ENCODE measurements at regions not wholly inside any gene's neighbourhood (a gene's known extent, or its start where the extent isn't known, plus 50 kb on each side); places are given as distances from the start of the nearest gene placed in this dataset.
"Not testable (repeated sequence)": the region's sequence is repeated elsewhere in the genome, so short reads cannot be mapped to it uniquely, and the experiment has no call there.

DNA sequence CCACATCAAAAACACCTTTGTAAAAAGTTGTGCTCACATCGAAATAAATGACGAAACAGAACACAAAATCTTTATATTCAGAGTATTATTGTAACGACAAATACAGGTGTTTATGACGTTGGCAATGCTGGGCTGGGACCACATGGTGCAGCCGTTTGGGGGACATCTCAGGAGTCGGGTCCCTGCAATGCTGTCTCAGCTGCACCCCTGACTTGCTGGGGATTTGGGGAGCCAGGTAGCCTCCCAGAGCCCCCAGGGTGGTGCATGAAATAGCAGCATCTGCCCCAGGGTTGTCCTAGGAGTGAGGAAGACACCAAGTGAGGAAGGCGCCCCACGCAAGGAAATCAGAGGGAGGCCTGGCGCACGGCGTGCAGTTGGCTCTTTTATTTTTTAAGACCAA, 1526.8 kb downstream of the BRD1 start:
- H3K4me1 ChIP-seq (ENCODE audit: control insufficient read depth in 1 of 2, insufficient read depth in 2 of 2, low read length in 2 of 2), result no peaks in the 10 kb centered on the region

DNA sequence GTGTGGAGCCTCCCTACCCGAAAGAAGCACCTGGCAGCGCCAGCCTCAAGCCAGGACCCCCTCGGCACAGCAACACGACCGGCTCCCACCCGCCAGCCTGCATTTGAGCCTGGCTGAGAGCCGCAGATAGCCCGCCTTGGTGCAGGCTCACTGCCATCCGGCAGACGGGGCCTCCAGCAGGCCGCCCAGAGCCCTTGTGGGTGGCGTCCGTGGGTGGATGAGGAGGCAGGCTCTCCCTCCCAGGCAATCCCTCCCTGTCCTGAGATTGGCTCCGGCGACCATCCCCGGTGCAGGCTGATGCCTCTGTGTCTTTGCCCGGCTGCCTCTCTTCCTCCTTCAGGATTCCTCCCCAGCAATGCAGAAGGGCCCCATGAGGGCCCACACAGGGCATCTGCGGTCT, 1527.9 kb downstream of the BRD1 start:
- Histone ChIP-seq H3K9ac (ENCODE audit: low read depth in 1 of 2, low read length in 2 of 2) (no peak overlapping the region), H3K36me3 (ENCODE audit: control insufficient read depth in 1 of 2, insufficient read depth in 2 of 2, low read length in 2 of 2) (no peaks in the 10 kb centered on the region), H3K9me3 (ENCODE audit: control insufficient read depth in 1 of 2, low read length in 2 of 2) (no peaks in the 10 kb centered on the region), H3K4me3 (ENCODE audit: low read depth in 1 of 2, low read length in 2 of 2) (no peak overlapping the region), H3K27me3 (ENCODE audit: control insufficient read depth in 1 of 2, insufficient read depth in 2 of 2, low read length in 2 of 2) (no peaks in the 10 kb centered on the region), H3K27ac (ENCODE audit: low read depth, low read length) (no peak overlapping the region), H3K4me1 (ENCODE audit: control insufficient read depth in 1 of 2, insufficient read depth in 2 of 2, low read length in 2 of 2) (no peaks in the 10 kb centered on the region)

More for the DNA sequence above, 1526.8 kb downstream of the BRD1 start:
- H3K27me3 ChIP-seq (ENCODE audit: control insufficient read depth in 1 of 2, insufficient read depth in 2 of 2, low read length in 2 of 2), result no peaks in the 10 kb centered on the region
- H3K36me3 ChIP-seq (ENCODE audit: control insufficient read depth in 1 of 2, insufficient read depth in 2 of 2, low read length in 2 of 2), result no peaks in the 10 kb centered on the region
- no peak overlapping the region for H3K9ac ChIP-seq (ENCODE audit: low read depth in 1 of 2, low read length in 2 of 2)
- no peak overlapping the region for H3K4me3 ChIP-seq (ENCODE audit: low read depth in 1 of 2, low read length in 2 of 2)
- no peaks in the 10 kb centered on the region for H3K9me3 ChIP-seq (ENCODE audit: control insufficient read depth in 1 of 2, low read length in 2 of 2)
- H3K27ac ChIP-seq (ENCODE audit: low read depth, low read length), result no peak overlapping the region

DNA sequence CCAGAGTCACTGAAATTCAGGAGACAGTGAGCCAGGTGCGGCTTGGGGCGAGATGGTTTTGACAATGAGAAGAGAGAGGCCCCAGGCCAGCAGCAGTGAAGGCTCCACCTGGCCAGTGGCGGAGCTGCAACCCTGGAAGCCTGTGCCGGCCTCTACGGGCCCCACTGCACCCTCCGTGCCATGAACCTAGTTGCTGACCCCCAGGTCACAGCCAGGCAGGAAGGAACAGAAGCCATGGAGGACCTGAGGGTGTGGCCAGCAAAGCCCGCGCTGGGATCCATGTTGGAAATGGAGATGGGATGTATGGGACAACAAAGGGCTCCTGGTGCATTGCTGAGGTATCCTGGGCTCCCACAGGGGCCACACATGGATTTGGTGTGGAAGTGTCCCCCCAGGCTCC, 1528.5 kb downstream of the BRD1 start:
- Histone ChIP-seq H3K27ac (ENCODE audit: low read depth, low read length) (no peak overlapping the region), H3K36me3 (ENCODE audit: control insufficient read depth in 1 of 2, insufficient read depth in 2 of 2, low read length in 2 of 2) (no peaks in the 10 kb centered on the region), H3K9me3 (ENCODE audit: control insufficient read depth in 1 of 2, low read length in 2 of 2) (no peaks in the 10 kb centered on the region), H3K9ac (ENCODE audit: low read depth in 1 of 2, low read length in 2 of 2) (no peak overlapping the region), H3K27me3 (ENCODE audit: control insufficient read depth in 1 of 2, insufficient read depth in 2 of 2, low read length in 2 of 2) (no peaks in the 10 kb centered on the region), H3K4me1 (ENCODE audit: control insufficient read depth in 1 of 2, insufficient read depth in 2 of 2, low read length in 2 of 2) (no peaks in the 10 kb centered on the region), H3K4me3 (ENCODE audit: low read depth in 1 of 2, low read length in 2 of 2) (no peak overlapping the region)

DNA sequence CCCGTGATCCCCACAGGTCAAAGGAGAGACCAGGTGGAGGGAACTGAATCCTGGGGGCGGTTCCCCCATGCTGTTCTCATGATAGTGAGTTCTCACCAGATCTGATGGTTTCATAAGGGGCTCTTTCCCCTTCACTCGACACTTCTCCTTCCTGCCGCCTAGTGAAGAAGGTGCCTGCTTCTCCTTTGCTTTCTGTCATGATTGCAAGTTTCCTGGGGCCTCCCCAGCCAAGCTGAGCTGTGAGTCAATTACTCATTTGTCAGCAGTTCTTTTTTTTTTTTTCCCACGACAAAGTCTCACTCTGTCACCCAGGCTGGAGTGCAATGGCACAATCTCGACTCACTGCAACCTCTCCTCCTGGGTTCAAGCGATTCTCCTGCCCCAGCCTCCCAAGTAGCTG, 1530.4 kb downstream of the BRD1 start:
- no peak overlapping the region for H3K4me3 ChIP-seq (ENCODE audit: low read depth in 1 of 2, low read length in 2 of 2)
- no peak overlapping the region for H3K9ac ChIP-seq (ENCODE audit: low read depth in 1 of 2, low read length in 2 of 2)
- H3K27me3 ChIP-seq (ENCODE audit: control insufficient read depth in 1 of 2, insufficient read depth in 2 of 2, low read length in 2 of 2), result no peaks in the 10 kb centered on the region
- H3K4me1 ChIP-seq (ENCODE audit: control insufficient read depth in 1 of 2, insufficient read depth in 2 of 2, low read length in 2 of 2), result no peaks in the 10 kb centered on the region
- no peaks in the 10 kb centered on the region for H3K36me3 ChIP-seq (ENCODE audit: control insufficient read depth in 1 of 2, insufficient read depth in 2 of 2, low read length in 2 of 2)
- H3K27ac ChIP-seq (ENCODE audit: low read depth, low read length), result no peak overlapping the region
- H3K9me3 ChIP-seq (ENCODE audit: control insufficient read depth in 1 of 2, low read length in 2 of 2), result no peaks in the 10 kb centered on the region

DNA sequence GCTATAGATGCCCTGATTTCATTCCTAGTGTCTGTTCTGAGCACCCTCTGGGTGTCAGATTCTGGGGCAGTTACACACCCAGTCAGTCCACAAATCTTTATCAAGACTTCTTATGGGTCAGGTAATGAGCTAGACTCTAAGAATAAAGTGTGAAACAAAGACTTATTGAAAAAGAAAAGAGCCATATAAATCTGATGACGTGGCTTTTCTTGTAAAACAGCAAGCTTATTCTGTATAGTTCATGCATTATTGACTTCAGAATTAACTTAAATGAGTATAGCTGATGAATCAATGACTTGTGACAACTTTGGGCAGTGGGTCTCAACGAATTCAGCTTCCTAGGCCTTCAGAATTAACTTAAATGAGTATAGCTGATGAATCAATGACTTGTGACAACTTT, 1527.5 kb downstream of the TBC1D22A start:
- not testable (repeated sequence) for H3K36me3 ChIP-seq (ENCODE audit: control insufficient read depth in 1 of 2, insufficient read depth in 2 of 2, low read length in 2 of 2); H3K27ac ChIP-seq (ENCODE audit: low read depth, low read length); H3K27me3 ChIP-seq (ENCODE audit: control insufficient read depth in 1 of 2, insufficient read depth in 2 of 2, low read length in 2 of 2); H3K4me3 ChIP-seq (ENCODE audit: low read depth in 1 of 2, low read length in 2 of 2); H3K4me1 ChIP-seq (ENCODE audit: control insufficient read depth in 1 of 2, insufficient read depth in 2 of 2, low read length in 2 of 2); H3K9me3 ChIP-seq (ENCODE audit: control insufficient read depth in 1 of 2, low read length in 2 of 2); H3K9ac ChIP-seq (ENCODE audit: low read depth in 1 of 2, low read length in 2 of 2)

DNA sequence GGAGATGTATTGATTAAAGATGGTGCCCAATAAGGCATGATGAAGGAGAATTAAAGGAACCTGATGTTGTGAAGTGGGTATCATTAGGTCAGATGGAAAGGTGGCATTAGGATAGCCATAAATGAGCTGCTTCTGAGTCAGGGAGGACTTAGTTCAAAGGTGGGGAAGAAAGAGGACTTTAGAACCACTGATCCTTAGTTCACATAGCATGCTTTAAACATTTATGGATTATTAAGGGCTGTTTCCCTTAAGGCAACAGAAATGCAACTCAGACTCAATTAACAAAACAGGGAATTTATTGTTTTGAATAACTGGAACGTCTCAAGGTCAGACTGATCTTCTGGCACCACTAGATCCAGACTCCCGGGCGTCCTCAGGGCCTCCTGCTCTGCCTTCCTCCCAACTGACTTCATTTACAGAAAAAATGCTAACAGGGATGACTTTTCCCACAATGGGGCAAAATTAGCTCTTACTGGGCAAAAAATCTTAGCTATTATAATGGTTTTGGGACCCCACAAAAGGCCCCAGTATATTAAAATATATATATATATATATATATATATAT, 1526.0 kb downstream of the TBC1D22A start:
- H3K4me3 ChIP-seq (ENCODE audit: low read depth in 1 of 2, low read length in 2 of 2), result no peak overlapping the region
- no peak overlapping the region for H3K9ac ChIP-seq (ENCODE audit: low read depth in 1 of 2, low read length in 2 of 2)
- H3K9me3 ChIP-seq (ENCODE audit: control insufficient read depth in 1 of 2, low read length in 2 of 2), result no peaks in the 10 kb centered on the region

DNA sequence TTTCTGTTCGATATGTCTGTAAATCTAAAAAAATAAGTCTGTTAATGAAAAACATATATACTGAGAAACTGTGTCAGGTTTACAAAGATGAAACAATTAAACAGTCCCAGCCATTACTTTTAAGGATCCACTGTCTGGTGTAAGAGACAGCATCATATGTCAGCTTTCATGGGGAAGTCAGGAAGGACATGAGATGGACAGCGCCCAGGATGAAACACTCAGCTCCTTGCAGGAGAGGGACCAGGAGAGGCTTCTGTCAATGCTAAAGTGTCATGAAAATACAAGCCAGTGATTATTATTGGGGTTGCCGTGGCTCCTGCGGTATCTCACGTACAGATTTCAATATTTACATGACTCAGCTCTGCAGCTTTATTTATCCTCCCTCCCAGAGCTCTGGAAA, 1524.6 kb downstream of the TBC1D22A start:
- Histone ChIP-seq H3K9ac (ENCODE audit: low read depth in 1 of 2, low read length in 2 of 2) (no peak overlapping the region), H3K4me1 (ENCODE audit: control insufficient read depth in 1 of 2, insufficient read depth in 2 of 2, low read length in 2 of 2) (no peaks in the 10 kb centered on the region), H3K9me3 (ENCODE audit: control insufficient read depth in 1 of 2, low read length in 2 of 2) (no peaks in the 10 kb centered on the region), H3K4me3 (ENCODE audit: low read depth in 1 of 2, low read length in 2 of 2) (no peak overlapping the region), H3K27ac (ENCODE audit: low read depth, low read length) (no peak overlapping the region), H3K36me3 (ENCODE audit: control insufficient read depth in 1 of 2, insufficient read depth in 2 of 2, low read length in 2 of 2) (no peaks in the 10 kb centered on the region), H3K27me3 (ENCODE audit: control insufficient read depth in 1 of 2, insufficient read depth in 2 of 2, low read length in 2 of 2) (no peaks in the 10 kb centered on the region)

More for the DNA sequence above, 1526.0 kb downstream of the TBC1D22A start:
- Histone ChIP-seq H3K27ac (ENCODE audit: low read depth, low read length) (no peak overlapping the region), H3K27me3 (ENCODE audit: control insufficient read depth in 1 of 2, insufficient read depth in 2 of 2, low read length in 2 of 2) (no peaks in the 10 kb centered on the region), H3K4me1 (ENCODE audit: control insufficient read depth in 1 of 2, insufficient read depth in 2 of 2, low read length in 2 of 2) (no peaks in the 10 kb centered on the region), H3K36me3 (ENCODE audit: control insufficient read depth in 1 of 2, insufficient read depth in 2 of 2, low read length in 2 of 2) (no peaks in the 10 kb centered on the region)

DNA sequence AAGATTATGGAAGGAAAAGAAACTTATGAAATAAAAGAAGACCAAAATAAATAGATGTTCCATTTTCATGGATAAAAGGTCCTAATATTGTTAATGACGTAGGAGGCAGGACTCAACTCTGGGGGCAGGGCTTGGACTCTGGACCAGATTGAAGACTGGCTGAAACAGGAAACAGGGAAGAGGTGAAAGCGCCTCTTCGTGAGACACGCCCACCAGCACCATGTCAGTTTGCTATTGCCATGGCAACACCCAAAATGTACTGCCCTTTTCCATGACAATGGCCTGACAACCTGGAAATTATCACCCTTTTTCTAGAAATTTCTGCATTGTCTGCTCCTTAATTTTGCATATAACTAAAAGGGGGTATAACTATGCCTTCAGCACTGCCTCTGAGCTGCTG, 1522.2 kb downstream of the TBC1D22A start:
- no peaks in the 10 kb centered on the region for H3K27me3 ChIP-seq (ENCODE audit: control insufficient read depth in 1 of 2, insufficient read depth in 2 of 2, low read length in 2 of 2)
- no peaks in the 10 kb centered on the region for H3K4me1 ChIP-seq (ENCODE audit: control insufficient read depth in 1 of 2, insufficient read depth in 2 of 2, low read length in 2 of 2)
- no peak overlapping the region for H3K4me3 ChIP-seq (ENCODE audit: low read depth in 1 of 2, low read length in 2 of 2)
- no peak overlapping the region for H3K9ac ChIP-seq (ENCODE audit: low read depth in 1 of 2, low read length in 2 of 2)
- H3K27ac ChIP-seq (ENCODE audit: low read depth, low read length), result no peak overlapping the region
- no peaks in the 10 kb centered on the region for H3K36me3 ChIP-seq (ENCODE audit: control insufficient read depth in 1 of 2, insufficient read depth in 2 of 2, low read length in 2 of 2)
- no peaks in the 10 kb centered on the region for H3K9me3 ChIP-seq (ENCODE audit: control insufficient read depth in 1 of 2, low read length in 2 of 2)

DNA sequence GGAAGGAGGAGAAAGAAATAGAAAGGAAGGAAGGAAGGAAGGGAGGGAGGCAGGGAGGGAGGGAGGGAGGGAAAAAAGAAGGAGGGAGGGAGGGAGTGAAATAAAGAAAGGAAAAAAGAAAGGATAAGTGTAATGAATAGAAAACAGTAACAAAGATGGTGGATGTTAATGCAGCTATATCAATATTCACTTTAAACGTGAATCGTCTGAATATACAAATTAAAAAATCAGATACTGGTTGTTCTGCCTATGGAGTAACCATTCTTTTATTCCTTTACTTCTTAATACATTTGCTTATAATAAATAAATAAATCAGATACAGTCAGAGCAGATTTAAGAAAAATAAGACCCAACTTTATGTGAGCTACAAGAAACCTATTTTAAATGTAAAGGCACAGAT, 1520.4 kb downstream of the TBC1D22A start:
- no peaks in the 10 kb centered on the region for H3K9me3 ChIP-seq (ENCODE audit: control insufficient read depth in 1 of 2, low read length in 2 of 2)
- H3K9ac ChIP-seq (ENCODE audit: low read depth in 1 of 2, low read length in 2 of 2), result no peak overlapping the region
- H3K36me3 ChIP-seq (ENCODE audit: control insufficient read depth in 1 of 2, insufficient read depth in 2 of 2, low read length in 2 of 2), result no peaks in the 10 kb centered on the region
- H3K4me3 ChIP-seq (ENCODE audit: low read depth in 1 of 2, low read length in 2 of 2), result no peak overlapping the region
- no peaks in the 10 kb centered on the region for H3K27me3 ChIP-seq (ENCODE audit: control insufficient read depth in 1 of 2, insufficient read depth in 2 of 2, low read length in 2 of 2)
- H3K27ac ChIP-seq (ENCODE audit: low read depth, low read length), result no peak overlapping the region
- no peaks in the 10 kb centered on the region for H3K4me1 ChIP-seq (ENCODE audit: control insufficient read depth in 1 of 2, insufficient read depth in 2 of 2, low read length in 2 of 2)

DNA sequence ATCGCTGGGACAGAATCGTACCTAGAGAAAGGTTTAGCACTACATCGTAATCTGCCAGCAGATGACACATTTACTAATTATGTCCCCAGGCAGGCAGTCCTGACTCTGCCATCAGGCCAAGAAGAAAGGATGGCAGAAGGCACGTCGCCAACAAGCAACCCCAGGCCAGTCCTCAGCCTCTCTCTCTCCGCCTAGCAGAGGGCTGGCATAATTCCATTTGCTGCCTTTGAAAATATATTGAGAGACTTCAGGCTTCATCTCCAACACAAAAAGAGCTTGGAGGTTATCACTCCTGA, 1517.0 kb downstream of the TBC1D22A start:
- no peaks in the 10 kb centered on the region for H3K27me3 ChIP-seq (ENCODE audit: control insufficient read depth in 1 of 2, insufficient read depth in 2 of 2, low read length in 2 of 2)
- no peak overlapping the region for H3K27ac ChIP-seq (ENCODE audit: low read depth, low read length)
- H3K9ac ChIP-seq (ENCODE audit: low read depth in 1 of 2, low read length in 2 of 2), result no peak overlapping the region
- H3K9me3 ChIP-seq (ENCODE audit: control insufficient read depth in 1 of 2, low read length in 2 of 2), result no peaks in the 10 kb centered on the region
- no peak overlapping the region for H3K4me3 ChIP-seq (ENCODE audit: low read depth in 1 of 2, low read length in 2 of 2)
- H3K36me3 ChIP-seq (ENCODE audit: control insufficient read depth in 1 of 2, insufficient read depth in 2 of 2, low read length in 2 of 2), result no peaks in the 10 kb centered on the region
- peaks cover 6% of the 10 kb centered on the region in 2 donors for H3K4me1 ChIP-seq (ENCODE audit: control insufficient read depth in 1 of 2, insufficient read depth in 2 of 2, low read length in 2 of 2)

All from duodenal mucosa (tissue), 2 donors.